ENCODE measurements at regions not wholly inside any gene's neighbourhood (a gene's known extent, or its start where the extent isn't known, plus 50 kb on each side); places are given as distances from the start of the nearest gene placed in this dataset.

- Histone ChIP-seq H3K27ac (ENCODE audit: low read length) (no peak overlapping the region), H3K27me3 (ENCODE audit: insufficient read depth, low read length) (no peaks in the 10 kb centered on the region), H3K9me3 (ENCODE audit: insufficient read depth, low read depth, low read length) (no peaks in the 10 kb centered on the region), H3K9ac (ENCODE audit: low read depth, low read length) (no peak overlapping the region), H3K4me3 (ENCODE audit: low read length) (no peak overlapping the region), H3K4me1 (ENCODE audit: insufficient read depth, low read length) (peaks cover 4% of the 10 kb centered on the region), H3K36me3 (ENCODE audit: insufficient read depth, low read depth, low read length) (no peaks in the 10 kb centered on the region)
These were observed 927.5 kb upstream of the SLIT2 start for GRCh38 chr4:19324184-19324583.

DNA sequence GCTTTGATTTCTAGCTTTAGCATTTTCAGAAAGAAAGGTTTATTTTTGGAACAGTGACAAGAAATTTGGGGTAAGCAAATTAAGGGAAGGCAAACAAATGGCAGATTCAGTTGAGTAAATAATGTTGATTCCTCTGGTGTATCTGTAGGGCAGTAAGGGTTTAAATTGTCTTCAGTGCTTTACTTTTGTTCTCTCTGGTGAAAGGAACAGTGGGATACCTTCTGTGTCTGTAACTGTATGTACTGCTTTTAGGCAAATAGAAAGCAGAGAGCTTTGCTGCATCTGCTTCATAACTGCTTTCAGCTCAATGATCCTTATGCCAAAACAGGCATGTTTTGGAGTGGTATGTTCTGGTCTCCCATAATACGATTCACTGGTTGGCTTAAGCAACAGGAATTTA is 932.1 kb upstream of the SLIT2 start:
- no peaks in the 10 kb centered on the region for H3K9me3 ChIP-seq (ENCODE audit: insufficient read depth, low read depth, low read length)
- no peak overlapping the region for H3K9ac ChIP-seq (ENCODE audit: low read depth, low read length)
- no peaks in the 10 kb centered on the region for H3K36me3 ChIP-seq (ENCODE audit: insufficient read depth, low read depth, low read length)
- no peaks in the 10 kb centered on the region for H3K27me3 ChIP-seq (ENCODE audit: insufficient read depth, low read length)
- H3K27ac ChIP-seq (ENCODE audit: low read length) = no peak overlapping the region
- H3K4me3 ChIP-seq (ENCODE audit: low read length) = no peak overlapping the region
- peaks cover 4% of the 10 kb centered on the region for H3K4me1 ChIP-seq (ENCODE audit: insufficient read depth, low read length)

DNA sequence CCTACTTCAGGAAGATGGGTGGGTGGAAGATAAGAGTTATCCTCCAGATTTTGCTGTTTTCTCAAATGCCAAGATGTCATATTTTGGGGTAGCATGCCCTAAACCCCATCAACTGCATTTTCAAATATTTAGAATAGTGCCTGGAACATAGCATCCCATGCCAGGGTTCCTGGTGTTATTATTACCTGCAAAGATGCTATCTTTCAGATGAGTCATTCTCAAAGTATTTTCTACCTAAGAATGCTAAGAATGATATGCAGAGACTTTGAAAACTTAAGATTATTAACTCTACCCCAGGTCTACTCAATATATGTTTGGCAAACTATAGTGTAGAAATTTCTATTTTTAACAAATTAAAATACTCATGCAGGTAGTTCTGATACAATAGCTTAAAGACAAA is 934.3 kb upstream of the SLIT2 start:
- no peak overlapping the region for H3K9ac ChIP-seq (ENCODE audit: low read depth, low read length)
- H3K9me3 ChIP-seq (ENCODE audit: insufficient read depth, low read depth, low read length) = no peaks in the 10 kb centered on the region
- H3K4me3 ChIP-seq (ENCODE audit: low read length) = no peak overlapping the region
- H3K4me1 ChIP-seq (ENCODE audit: insufficient read depth, low read length) = peaks cover 4% of the 10 kb centered on the region
- H3K27ac ChIP-seq (ENCODE audit: low read length) = no peak overlapping the region
- H3K36me3 ChIP-seq (ENCODE audit: insufficient read depth, low read depth, low read length) = no peaks in the 10 kb centered on the region
- no peaks in the 10 kb centered on the region for H3K27me3 ChIP-seq (ENCODE audit: insufficient read depth, low read length)

GRCh38 chr4:19314116-19314515 is 937.6 kb upstream of the SLIT2 start:
- Histone ChIP-seq H3K27ac (ENCODE audit: low read length) (no peak overlapping the region), H3K4me1 (ENCODE audit: insufficient read depth, low read length) (no peaks in the 10 kb centered on the region; the same call in 1 of the 2 replicates), H3K36me3 (ENCODE audit: insufficient read depth, low read depth, low read length) (no peaks in the 10 kb centered on the region), H3K4me3 (ENCODE audit: low read length) (no peak overlapping the region), H3K9ac (ENCODE audit: low read depth, low read length) (no peak overlapping the region), H3K27me3 (ENCODE audit: insufficient read depth, low read length) (no peaks in the 10 kb centered on the region), H3K9me3 (ENCODE audit: insufficient read depth, low read depth, low read length) (no peaks in the 10 kb centered on the region)

DNA sequence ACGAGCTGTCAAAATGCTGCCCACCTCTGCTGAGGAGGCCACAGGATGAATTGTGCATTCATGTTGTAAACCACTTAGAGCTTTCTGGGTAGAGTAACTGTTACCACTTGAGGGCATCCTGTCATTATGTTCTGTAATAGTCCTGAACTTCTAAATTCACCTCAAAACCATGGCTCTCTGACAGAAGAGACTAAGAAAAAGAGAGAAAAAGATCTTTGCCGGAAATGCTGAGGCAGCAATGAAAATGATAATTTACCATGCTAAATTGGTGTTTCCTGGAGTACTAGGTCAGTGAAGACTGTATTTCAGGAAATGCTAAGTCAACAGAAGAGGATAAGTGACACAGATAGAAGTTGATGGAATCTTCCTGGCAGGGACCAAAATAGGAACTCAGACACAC is 942.3 kb upstream of the SLIT2 start:
- no peak overlapping the region for H3K4me3 ChIP-seq (ENCODE audit: low read length)
- no peak overlapping the region for H3K27ac ChIP-seq (ENCODE audit: low read length)
- H3K4me1 ChIP-seq (ENCODE audit: insufficient read depth, low read length) = no peaks in the 10 kb centered on the region
- no peaks in the 10 kb centered on the region for H3K27me3 ChIP-seq (ENCODE audit: insufficient read depth, low read length)
- no peak overlapping the region for H3K9ac ChIP-seq (ENCODE audit: low read depth, low read length)
- no peaks in the 10 kb centered on the region; the same call in 1 of the 2 replicates for H3K9me3 ChIP-seq (ENCODE audit: insufficient read depth, low read depth, low read length)
- no peaks in the 10 kb centered on the region for H3K36me3 ChIP-seq (ENCODE audit: insufficient read depth, low read depth, low read length)

DNA sequence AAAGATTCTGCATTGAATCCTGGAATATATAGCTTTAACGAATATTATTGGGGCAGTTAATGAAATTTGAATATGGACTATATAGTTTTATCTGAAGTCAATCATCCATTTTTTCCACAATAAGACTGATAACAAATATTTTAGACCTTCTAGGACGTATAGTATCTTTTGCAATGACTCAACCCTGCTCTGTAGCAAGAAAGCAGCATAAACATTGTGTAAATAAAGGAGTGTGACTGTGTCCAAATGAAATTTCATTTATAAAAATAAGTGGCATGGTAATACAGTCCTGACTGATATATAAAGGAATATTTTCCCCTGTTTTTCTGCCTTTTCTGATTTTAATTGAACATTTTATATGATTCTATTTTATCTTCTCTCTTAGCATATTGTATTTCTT is 947.7 kb upstream of the SLIT2 start:
- Histone ChIP-seq H3K27ac (ENCODE audit: low read length) (no peak overlapping the region), H3K36me3 (ENCODE audit: insufficient read depth, low read depth, low read length) (no peaks in the 10 kb centered on the region), H3K4me1 (ENCODE audit: insufficient read depth, low read length) (no peaks in the 10 kb centered on the region), H3K9me3 (ENCODE audit: insufficient read depth, low read depth, low read length) (no peaks in the 10 kb centered on the region; the same call in 1 of the 2 replicates), H3K9ac (ENCODE audit: low read depth, low read length) (no peak overlapping the region), H3K4me3 (ENCODE audit: low read length) (no peak overlapping the region), H3K27me3 (ENCODE audit: insufficient read depth, low read length) (no peaks in the 10 kb centered on the region)

GRCh38 chr4:19301527-19301926 is 950.2 kb upstream of the SLIT2 start:
- no peaks in the 10 kb centered on the region for H3K27me3 ChIP-seq (ENCODE audit: insufficient read depth, low read length)

DNA sequence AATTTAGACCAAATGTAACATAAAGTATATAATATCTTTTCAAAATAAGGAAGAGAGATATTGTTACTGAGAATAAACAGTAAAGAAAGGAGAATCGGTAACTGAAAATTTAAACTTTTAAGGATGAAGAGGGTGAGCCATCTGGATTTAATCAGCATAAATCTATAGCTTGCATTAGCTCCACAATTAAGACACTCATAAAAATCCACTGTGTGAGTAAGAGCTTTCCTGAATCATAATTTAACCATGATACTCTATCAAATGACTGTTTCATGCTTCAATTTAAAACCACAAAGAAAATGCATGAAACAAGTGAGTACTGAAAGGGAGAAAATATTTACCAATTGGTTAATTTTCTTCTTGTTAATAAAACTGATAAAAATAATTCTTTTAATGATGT is 951.5 kb upstream of the SLIT2 start:
- no peaks in the 10 kb centered on the region for H3K27me3 ChIP-seq (ENCODE audit: insufficient read depth, low read length)
- no peak overlapping the region for H3K9ac ChIP-seq (ENCODE audit: low read depth, low read length)
- H3K27ac ChIP-seq (ENCODE audit: low read length) = no peak overlapping the region
- no peak overlapping the region for H3K4me3 ChIP-seq (ENCODE audit: low read length)
- no peaks in the 10 kb centered on the region for H3K4me1 ChIP-seq (ENCODE audit: insufficient read depth, low read length)
- no peaks in the 10 kb centered on the region for H3K36me3 ChIP-seq (ENCODE audit: insufficient read depth, low read depth, low read length)
- no peaks in the 10 kb centered on the region for H3K9me3 ChIP-seq (ENCODE audit: insufficient read depth, low read depth, low read length)

More at GRCh38 chr4:19301527-19301926, 950.2 kb upstream of the SLIT2 start:
- Histone ChIP-seq H3K9me3 (ENCODE audit: insufficient read depth, low read depth, low read length) (no peaks in the 10 kb centered on the region; the same call in 1 of the 2 replicates), H3K27ac (ENCODE audit: low read length) (no peak overlapping the region), H3K4me3 (ENCODE audit: low read length) (no peak overlapping the region), H3K9ac (ENCODE audit: low read depth, low read length) (no peak overlapping the region), H3K36me3 (ENCODE audit: insufficient read depth, low read depth, low read length) (no peaks in the 10 kb centered on the region), H3K4me1 (ENCODE audit: insufficient read depth, low read length) (no peaks in the 10 kb centered on the region)

- no peaks in the 10 kb centered on the region for H3K27me3 ChIP-seq (ENCODE audit: insufficient read depth, low read length)
These were observed 952.7 kb upstream of the SLIT2 start for GRCh38 chr4:19298998-19299397.

DNA sequence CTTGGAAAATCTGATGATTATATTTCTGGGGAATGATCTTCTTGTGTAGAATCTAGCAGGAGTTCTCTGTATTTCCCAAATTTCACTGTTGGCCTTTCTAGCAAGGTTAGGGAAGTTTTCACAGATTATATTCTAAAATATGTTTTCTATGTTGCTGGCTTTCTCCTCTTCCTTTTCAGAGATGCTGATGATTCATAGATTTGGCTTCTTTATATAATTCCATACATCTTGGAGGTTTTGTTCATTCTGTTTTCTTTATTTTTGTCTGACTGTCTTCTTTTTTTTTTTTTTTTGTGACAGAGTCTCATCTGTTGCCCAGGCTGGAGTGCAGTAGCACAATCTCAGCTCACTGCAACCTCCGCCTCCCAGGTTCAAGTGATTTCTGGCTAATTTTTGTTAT is 957.9 kb upstream of the SLIT2 start:
- Histone ChIP-seq H3K9me3 (ENCODE audit: insufficient read depth, low read depth, low read length) (peaks cover 18% of the 10 kb centered on the region), H3K9ac (ENCODE audit: low read depth, low read length) (no peak overlapping the region), H3K4me3 (ENCODE audit: low read length) (no peak overlapping the region), H3K27me3 (ENCODE audit: insufficient read depth, low read length) (no peaks in the 10 kb centered on the region), H3K27ac (ENCODE audit: low read length) (no peak overlapping the region), H3K4me1 (ENCODE audit: insufficient read depth, low read length) (no peaks in the 10 kb centered on the region), H3K36me3 (ENCODE audit: insufficient read depth, low read depth, low read length) (no peaks in the 10 kb centered on the region)

More at GRCh38 chr4:19298998-19299397, 952.7 kb upstream of the SLIT2 start:
- H3K4me3 ChIP-seq (ENCODE audit: low read length) = no peak overlapping the region
- no peak overlapping the region for H3K27ac ChIP-seq (ENCODE audit: low read length)
- peaks cover 4% of the 10 kb centered on the region for H3K9me3 ChIP-seq (ENCODE audit: insufficient read depth, low read depth, low read length)
- H3K36me3 ChIP-seq (ENCODE audit: insufficient read depth, low read depth, low read length) = no peaks in the 10 kb centered on the region
- H3K9ac ChIP-seq (ENCODE audit: low read depth, low read length) = no peak overlapping the region
- no peaks in the 10 kb centered on the region for H3K4me1 ChIP-seq (ENCODE audit: insufficient read depth, low read length)

DNA sequence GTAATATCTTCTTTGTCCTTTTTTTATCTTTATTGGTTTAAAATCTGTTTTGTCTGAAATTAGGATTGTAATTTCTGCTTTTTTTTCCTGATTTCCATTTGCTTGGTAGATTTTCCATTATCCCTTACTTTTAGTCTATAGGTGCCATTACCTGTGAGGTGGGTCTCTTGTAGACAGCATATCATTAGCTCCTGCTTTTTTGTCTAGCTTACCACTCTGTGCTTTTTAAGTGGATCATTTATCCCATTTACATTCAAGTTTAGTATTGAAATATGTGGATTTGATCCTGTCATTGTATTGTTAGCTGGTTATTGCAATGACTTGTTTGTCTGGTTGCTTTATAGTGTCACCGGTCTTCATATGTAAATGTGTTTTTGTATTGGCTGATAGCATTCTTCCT is 958.6 kb upstream of the SLIT2 start:
- Histone ChIP-seq H3K36me3 (ENCODE audit: insufficient read depth, low read depth, low read length) (no peaks in the 10 kb centered on the region), H3K27ac (ENCODE audit: low read length) (no peak overlapping the region), H3K9me3 (ENCODE audit: insufficient read depth, low read depth, low read length) (peaks cover 18% of the 10 kb centered on the region), H3K27me3 (ENCODE audit: insufficient read depth, low read length) (no peaks in the 10 kb centered on the region), H3K4me3 (ENCODE audit: low read length) (no peak overlapping the region), H3K4me1 (ENCODE audit: insufficient read depth, low read length) (no peaks in the 10 kb centered on the region), H3K9ac (ENCODE audit: low read depth, low read length) (no peak overlapping the region)

DNA sequence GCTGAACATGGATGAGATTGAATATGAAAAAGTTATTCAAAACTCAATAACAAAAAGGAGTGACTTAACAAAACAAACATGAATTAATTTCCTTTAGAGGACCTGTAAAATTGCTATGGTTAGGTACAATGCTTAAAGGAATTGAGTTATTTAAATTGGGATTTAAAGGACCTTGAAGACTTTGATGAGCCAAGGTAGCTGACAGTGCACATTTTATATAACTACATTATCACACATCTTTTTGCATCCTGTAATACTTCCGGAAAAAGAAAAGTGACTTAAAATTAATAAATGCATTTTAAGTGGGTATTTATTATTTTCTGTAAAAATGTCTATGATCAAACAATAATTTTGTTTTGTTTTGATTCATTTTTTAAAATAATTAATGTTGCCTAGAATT is 964.8 kb upstream of the SLIT2 start:
- Histone ChIP-seq H3K9ac (ENCODE audit: low read depth, low read length) (no peak overlapping the region), H3K4me3 (ENCODE audit: low read length) (no peak overlapping the region), H3K4me1 (ENCODE audit: insufficient read depth, low read length) (no peaks in the 10 kb centered on the region), H3K27ac (ENCODE audit: low read length) (no peak overlapping the region), H3K27me3 (ENCODE audit: insufficient read depth, low read length) (no peaks in the 10 kb centered on the region), H3K36me3 (ENCODE audit: insufficient read depth, low read depth, low read length) (no peaks in the 10 kb centered on the region), H3K9me3 (ENCODE audit: insufficient read depth, low read depth, low read length) (peaks cover 7% of the 10 kb centered on the region; the same call in 1 of the 2 replicates)

DNA sequence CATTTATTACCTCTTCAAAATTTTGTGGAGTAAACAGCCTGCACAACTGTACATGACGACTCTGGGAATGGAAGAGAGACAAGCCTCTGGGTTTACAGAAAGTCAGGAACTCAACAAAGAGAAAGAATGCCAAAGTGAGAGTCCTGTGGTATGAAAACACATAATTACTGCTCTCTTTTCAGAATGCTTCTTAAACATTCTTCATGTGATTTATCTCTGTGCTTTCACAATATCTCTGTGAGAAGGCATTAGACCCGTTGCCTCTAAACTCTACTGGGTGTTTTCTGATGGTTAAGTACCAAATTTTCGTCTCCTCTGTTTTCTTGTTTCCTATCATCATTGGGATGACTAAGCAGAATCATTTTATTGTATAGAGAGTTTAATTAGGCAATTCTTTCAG is 966.6 kb upstream of the SLIT2 start:
- Histone ChIP-seq H3K27me3 (ENCODE audit: insufficient read depth, low read length) (no peaks in the 10 kb centered on the region), H3K9me3 (ENCODE audit: insufficient read depth, low read depth, low read length) (peaks cover 17% of the 10 kb centered on the region), H3K27ac (ENCODE audit: low read length) (no peak overlapping the region), H3K4me3 (ENCODE audit: low read length) (no peak overlapping the region), H3K4me1 (ENCODE audit: insufficient read depth, low read length) (no peaks in the 10 kb centered on the region), H3K36me3 (ENCODE audit: insufficient read depth, low read depth, low read length) (no peaks in the 10 kb centered on the region), H3K9ac (ENCODE audit: low read depth, low read length) (no peak overlapping the region)
